Right ventricle myocardium inferior (tissue), 1 donor: ENCODE measurements at regions not wholly inside any gene's neighbourhood (a gene's known extent, or its start where the extent isn't known, plus 50 kb on each side); places are given as distances from the start of the nearest gene placed in this dataset.

ENCODE experiments used
- ATAC-seq: fragments of 200-7000 bp; cut with Tn5 transposase; one replicate; pipeline ENCODE4 v1.9.1; 2020; ENCODE audit warnings: mild to moderate bottlenecking, moderate library complexity
- DNase-seq: peaks from one replicate; pipeline ENCODE4 v3.0.0; 2021; ENCODE audit errors: missing footprints
- intact Hi-C: fragments of 100-400 bp; cut with DNase I; formaldehyde crosslinking; loops from one replicate; pipeline ENCODE4 v1.11.0; 2022
- donor health status: DM: no; HTN: yes; CAD: no; lungs with severe emphysema.

DNA sequence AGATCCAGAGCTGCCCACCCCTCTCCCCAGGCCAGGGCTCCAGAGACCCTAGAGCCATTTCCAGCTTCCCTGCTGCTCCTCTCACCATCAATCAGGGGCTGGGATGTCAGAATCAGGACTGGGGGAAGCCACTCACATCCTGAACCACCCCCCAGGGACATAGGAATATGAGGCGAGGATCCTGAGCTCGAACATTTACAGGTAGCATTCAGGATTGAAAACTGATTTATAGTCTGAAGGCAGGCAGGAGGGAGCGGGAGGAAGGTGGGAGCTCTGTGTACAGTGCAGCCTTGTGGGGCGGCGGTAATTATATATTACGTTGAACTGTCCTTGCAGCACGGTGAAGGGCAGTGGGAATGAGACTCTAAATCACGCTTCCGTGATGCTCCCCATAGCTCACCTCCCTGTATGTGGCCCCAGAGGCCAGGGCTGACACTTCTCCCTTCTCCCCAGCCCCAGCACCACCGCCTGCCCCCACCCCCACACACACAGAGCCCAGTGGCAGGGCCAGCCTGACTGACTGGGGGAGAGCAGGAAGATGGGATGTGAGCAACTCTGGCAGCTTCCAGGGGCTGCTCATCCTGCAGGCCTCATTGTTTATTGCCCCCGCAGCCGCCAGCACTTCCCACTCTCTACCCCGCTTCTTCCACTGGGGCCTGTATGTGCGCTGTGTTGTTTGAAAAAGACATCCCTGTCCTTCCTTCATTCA lies 76.0 kb upstream of the HSPA9 start:
- intact Hi-C loops: no loop called here
- ATAC-seq: no peak
- DNase-seq: no peak

DNA sequence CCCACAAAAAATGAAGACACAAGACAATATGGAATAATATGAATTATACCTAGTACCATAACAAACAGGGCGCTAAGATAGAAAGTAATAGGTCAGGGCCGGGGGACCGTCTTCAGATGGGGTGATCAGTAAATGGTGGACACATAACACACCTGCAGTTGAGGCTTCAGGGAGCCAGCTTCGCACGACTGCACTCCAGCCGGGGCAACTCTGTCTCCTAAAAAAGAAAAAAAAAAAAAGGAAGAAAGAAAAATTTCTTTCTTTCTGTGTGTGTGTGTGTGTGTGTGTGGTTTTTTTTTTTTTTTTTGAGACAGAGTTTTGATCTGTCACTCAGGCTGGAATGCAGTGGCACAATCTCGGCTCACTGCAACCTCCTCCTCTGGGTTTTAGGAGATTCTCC lies 75.0 kb upstream of the HSPA9 start:
- DNase-seq: no peak
- no peak for ATAC-seq
- intact Hi-C loops: no loop called here

DNA sequence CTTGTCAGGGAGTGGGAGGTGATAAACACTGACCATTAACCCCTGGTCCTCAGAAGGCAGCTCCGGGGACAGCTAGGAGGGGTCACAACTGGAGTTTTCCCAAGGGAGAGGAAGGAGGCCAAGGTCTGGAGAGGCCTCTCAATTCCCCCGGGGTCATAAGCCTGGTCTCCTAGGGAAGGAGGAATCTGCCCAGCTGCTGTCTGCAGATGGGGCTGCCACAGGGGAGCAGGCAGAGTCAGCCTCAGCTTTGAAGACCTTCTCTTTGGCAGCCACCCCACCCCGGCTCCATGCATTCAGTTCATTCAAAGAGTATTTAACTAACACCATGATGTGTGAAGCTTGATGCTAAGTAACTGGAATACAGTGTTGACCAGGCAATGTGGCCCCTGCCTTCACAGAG lies 74.6 kb upstream of the HSPA9 start:
- intact Hi-C loops: loop anchor here (10.0 kb wide), 1 partner anchor 175 kb away; no protein-coding TSS in a partner anchor
- ATAC-seq: no peak

DNA sequence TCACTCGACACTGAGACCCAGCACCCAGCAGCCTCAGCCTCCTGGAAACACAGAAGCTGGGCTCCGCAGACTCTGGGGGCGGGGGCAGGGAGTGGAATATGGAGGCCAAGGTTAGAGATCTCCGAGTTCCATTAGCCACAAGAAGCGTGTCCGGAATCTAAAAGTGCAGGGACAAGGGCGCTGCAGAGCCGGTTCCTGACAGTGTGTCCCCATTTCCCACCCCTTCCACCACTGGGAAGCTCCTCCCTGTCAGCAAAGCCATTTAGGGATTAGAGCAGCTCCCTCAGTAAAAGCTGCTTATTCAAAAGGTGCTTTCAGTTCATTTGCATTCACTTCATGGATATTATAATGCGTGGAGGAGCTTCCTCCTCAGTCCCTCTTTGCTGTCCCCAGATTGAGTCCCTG lies 74.1 kb upstream of the HSPA9 start:
- ATAC-seq: no peak
- intact Hi-C loops: loop anchor here (10.0 kb wide), 1 partner anchor 175 kb away; no protein-coding TSS in a partner anchor
- no peak for DNase-seq

More for the DNA sequence above, 74.6 kb upstream of the HSPA9 start:
- no peak for DNase-seq

DNA sequence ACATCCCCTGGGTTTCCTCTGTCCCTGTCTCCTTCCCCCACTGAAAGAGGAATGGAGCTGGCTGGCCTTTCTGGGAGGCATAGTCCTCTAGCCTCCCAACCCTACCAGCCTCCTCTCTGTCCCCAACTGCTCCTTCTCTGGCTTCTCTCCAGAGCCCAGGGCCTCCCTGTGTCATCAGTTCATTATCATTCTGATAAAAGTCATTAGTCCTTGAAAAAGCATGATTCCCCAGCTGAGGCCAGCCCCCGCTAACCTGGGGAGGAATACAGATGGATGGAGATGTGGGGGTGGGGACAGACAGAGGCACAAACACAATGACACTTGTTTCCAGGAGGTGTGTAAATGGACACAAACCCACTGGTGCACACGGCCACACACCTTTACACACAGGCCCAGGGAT lies 73.6 kb upstream of the HSPA9 start:
- DNase-seq (no peak), ATAC-seq (no peak)
- intact Hi-C loops: loop anchor here (10.0 kb wide), 1 partner anchor 176 kb away; no protein-coding TSS in a partner anchor

DNA sequence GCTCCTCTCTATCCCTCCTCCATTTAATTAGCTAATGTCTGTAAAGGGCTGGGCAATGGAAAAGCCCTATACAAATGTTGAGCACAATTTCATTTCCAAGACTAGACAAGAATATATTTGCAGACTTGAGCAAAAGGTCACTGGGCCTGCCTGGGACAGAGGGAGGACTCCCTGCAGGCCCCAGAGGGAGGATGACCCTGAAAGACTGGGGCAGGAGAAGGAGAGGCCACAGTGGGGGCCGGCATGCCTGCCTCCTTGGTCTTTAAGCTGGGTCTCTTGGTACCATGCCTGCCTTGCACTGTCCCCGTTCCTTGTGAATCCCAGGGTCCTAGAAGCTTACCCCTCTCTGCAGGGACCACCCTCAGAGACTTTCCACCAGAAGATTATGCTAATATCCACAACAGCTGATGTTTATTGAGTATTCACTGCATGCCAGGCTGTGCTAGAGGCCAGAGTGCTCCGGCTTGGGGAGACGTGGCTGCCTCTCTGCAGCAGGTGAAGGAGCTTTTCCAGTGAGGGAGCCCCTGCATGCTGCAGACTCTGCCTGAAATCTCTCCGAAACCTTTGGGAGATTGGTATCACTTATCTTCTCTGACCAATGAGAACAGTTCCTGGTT lies 72.7 kb upstream of the HSPA9 start:
- DNase-seq (no peak), ATAC-seq (no peak)
- intact Hi-C loops: loop anchor here (10.0 kb wide), 1 partner anchor 177 kb away; no protein-coding TSS in a partner anchor

DNA sequence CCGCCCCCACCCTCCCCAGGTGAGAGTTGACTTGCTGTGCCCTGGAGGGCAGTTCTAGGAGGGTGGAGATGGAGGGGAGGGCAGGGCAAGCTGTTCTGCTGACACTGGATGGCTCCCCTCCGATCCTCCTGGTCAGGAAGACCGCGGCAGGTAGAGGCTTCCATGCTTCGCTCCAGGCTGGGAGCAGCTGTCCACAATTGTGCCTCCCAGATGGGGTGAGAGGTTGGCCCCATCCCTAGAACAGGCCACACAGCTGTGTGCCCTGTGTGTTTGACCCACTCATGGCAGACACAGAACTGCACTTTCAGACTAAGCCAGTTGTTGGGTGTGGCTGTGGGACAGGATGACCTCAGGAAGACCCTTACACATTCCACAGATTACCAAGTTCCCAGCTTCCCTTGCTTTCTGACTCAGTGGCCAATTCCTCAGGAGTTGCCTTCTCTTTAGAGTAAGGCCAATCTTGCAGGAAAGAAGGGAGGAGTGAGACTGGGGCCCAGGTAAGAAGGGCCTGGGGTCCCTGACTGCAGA lies 72.1 kb upstream of the HSPA9 start:
- intact Hi-C loops: loop anchor here (10.0 kb wide), 1 partner anchor 177 kb away; no protein-coding TSS in a partner anchor
- DNase-seq: no peak
- ATAC-seq: no peak

DNA sequence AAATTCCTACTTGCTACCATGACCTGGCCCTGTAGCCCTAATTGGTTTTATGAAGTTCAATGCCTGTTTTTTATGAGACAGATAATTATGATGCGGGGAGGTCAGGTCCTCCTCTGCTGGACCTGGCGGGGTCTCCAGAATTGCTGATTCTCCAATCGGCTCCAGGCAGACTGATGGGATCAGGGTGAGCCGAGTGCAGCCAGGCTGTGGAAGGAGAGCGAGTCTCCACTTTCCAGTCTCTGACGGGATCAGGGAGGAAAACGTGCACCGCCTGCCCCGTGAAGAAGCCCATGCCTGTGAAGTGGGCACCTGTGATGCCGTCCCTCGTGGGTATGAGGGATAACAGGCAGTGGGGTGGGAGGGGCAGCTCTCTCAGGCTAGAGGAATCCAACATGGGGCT lies 71.5 kb upstream of the HSPA9 start:
- intact Hi-C loops: loop anchor here (10.0 kb wide), 1 partner anchor 178 kb away; no protein-coding TSS in a partner anchor
- DNase-seq (no peak), ATAC-seq (no peak)

DNA sequence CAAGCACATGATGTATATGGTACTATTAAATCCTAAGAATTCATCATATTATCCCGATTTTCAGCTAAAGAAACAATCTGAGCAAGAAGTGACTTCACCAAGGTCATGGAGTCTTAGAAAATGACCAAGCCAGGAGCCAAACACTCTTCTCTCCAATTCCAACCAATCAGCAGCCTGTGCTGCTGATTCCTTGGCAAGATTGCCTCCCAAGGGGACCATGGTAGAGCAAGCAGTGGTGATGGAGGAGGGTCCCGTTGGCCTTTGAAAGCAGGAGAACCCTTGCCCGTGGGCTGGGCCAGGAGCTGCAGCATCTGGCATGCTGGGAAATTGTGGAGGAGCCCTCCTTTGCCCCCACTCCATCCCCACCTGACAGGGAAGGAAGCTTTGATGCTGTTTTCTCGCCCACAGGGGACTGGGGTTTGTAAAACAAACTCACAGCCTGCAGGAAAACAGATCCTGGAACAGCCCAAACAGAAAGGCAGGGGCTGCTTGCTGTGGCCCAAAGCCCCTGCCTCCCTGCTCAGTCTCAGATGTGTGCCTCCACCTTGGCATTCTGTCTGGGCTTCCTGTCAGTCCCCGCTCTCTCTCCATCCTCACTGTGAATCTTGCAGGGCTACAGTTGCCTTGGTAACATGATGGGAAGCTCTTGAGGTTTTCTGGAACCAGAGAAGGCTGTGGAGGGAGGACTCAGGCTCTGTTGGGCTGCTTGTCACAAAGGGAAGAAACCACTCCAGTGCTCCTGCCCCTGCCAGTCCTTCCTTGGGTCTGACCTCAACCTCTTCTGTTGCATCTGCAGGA lies 70.8 kb upstream of the HSPA9 start:
- DNase-seq (no peak), ATAC-seq (no peak)
- intact Hi-C loops: loop anchor here (10.0 kb wide), 1 partner anchor 179 kb away; no protein-coding TSS in a partner anchor

DNA sequence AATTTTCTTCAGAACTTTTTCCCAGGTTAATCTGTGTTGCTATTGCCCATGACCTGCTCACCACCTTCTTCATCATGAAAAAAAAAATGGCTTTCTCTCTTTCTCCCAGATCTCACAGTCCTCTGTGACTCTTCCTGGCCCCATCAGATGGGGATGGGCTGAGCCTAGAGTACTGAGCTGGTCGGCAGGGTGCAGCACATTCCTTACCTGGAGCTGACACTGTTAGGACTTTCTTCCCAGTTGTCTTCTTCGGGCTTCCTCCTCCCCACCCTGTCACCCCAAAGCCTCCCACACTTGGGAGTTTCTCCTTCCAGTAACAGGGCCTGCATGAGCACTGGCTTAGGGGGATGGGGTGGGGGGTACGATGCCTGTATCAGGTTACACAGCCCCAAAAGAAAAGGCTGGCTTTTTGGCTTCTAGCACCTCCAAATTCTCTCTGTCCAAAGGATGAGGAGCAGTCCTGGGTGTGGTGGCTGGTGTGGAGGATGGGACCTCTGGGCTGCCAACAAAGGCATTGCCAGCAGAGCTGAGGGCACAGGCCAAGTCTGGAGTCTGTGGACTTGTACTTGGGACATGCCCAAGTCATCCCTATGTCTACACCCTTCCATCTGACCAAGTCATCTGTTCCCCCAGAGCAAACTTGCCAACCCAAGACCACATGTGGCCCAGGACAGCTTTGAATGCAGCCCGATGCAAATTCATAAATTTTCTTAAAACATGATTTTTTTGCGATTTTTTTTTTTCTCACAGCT lies 68.0 kb upstream of the HSPA9 start:
- intact Hi-C loops: loop anchor here (10.0 kb wide), 1 partner anchor 182 kb away; no protein-coding TSS in a partner anchor
- DNase-seq: no peak

DNA sequence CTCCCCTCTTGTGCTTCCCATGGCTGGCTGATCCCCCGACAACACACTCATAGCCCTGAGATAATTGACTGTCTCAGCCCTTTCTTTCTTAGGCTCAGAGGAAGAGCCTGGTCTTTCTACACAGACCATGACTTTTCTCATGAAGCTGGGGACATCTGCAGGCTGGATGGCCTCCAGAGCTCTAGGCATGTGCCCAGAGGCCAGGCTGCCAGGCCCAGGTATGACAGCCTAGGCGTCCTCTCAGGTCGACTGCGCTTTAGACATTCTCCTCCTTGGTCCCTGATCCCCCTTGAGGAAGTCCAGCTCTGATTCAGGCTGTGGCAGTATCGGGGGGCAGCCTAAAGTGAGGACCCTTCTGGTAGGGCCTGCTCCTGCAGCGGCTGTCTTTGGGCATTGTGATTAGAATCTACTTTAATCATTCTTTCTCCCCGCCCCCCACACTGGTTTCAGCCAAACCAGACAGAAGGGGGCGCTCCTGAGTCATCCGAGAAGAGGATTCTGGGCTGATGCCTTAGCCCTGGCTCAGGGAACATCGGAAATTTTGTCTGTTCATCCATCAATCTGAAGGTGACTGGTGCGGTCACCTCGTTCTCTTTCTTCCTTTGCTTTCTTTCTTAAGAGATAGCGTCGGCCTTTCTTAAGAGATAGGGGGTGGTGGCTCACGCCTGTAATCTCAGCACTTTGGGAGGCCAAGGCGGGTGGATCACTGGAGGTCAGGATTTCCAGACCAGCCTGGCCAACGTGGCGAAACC lies 66.5 kb upstream of the HSPA9 start:
- ATAC-seq: peak; percentile 69
- intact Hi-C loops: loop anchor here (2.0 to 10.0 kb wide), 2 partner anchors 183 to 621 kb away; no protein-coding TSS in a partner anchor

More for the DNA sequence above, 68.0 kb upstream of the HSPA9 start:
- peak; percentile 32 for ATAC-seq

DNA sequence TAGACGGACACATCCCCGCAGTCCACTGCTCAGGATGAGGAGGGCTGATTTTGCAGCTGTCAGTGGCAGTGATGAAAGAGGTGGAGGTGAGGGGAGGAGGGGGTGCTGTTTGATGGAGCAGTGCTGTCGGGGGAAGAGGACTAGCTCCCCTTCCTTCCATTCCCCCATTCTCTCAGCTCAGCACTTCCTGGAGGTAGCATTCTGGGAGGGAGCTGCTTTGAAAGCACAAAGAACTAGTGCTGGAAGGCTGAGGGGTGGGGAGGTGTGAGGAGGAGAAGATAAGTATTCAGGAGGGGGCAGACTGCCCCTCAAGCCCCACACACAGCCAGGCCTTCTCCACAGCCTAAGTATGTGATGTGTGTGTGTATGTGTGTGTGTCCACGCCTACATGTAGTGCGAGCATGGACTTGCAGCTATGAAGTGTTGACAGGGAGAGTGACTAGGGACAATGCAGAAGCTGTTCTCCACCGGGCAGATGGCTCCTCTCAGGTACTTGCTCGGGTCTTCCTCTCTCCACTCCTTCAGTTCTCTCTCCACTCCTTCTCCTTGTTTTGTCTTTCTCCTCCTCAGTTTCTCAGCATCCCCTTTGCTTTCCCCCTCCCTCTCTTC lies 65.5 kb upstream of the HSPA9 start:
- intact Hi-C loops: loop anchor here (2.0 to 10.0 kb wide), 2 partner anchors 184 to 622 kb away; no protein-coding TSS in a partner anchor
- ATAC-seq (no peak), DNase-seq (no peak)

More for the DNA sequence above, 66.5 kb upstream of the HSPA9 start:
- DNase-seq: no peak

DNA sequence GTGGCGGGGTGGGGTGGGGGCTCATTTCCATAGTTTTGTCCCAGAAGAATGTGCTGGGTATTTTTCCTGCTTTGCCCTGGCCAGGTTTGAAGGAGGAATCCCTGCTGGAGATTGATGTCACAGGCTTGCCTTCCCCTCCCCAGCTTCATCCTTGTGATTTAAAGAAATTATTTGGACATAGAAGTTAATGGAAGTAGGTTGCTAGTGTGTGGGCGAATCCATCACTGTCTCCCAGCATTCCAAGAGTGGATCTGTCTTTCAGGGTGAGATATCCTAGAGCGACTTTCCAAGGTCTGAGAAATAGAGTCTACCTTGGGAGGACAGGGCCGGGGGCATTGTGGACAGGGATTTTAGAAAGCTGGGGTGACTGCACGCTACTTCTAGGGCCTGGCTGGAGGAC lies 64.9 kb upstream of the HSPA9 start:
- ATAC-seq (no peak), DNase-seq (no peak)
- intact Hi-C loops: loop anchor here (2.0 to 10.0 kb wide), 2 partner anchors 185 to 623 kb away; no protein-coding TSS in a partner anchor

DNA sequence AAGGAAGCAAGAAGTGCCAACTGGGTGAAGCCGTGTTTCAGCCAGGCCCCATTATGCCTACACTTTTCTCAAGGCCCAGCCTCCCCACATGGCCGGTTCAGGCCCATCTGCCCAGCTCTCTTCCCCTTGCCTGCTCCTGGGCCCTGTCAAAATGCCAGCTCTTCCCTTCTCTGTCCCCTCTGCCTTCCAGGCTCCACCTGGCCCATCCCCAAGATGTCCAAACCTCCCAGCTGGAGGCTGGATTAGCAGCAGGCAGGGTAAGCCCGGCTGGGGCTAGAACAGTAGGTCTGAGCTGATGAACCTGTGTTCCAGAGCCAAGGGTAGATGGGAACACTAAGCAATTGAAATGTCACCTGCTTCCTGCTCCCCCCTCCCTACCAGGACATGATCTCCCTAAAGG lies 64.1 kb upstream of the HSPA9 start:
- intact Hi-C loops: no loop called here
- ATAC-seq: no peak
- no peak for DNase-seq

DNA sequence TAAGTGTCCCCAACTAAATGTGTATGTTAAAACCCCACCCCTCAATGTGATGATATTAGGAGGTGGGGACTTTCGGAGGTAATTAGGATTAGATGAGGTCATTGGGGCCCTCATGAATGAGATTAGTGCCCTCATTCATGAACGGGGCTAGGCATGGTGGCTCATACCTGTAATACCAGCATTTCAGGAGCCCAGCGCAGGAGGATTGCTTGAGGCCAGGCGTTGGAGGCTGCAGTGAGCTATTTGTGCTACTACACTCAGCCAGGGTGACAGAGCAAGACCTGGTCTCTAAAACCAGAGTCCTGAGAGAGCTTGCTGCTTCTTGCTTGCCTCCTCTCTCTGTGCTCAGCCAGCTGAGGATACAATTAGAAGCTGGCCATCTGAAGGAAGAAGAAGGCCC lies 62.1 kb upstream of the HSPA9 start:
- DNase-seq (no peak), ATAC-seq (no peak)
- intact Hi-C loops: no loop called here

DNA sequence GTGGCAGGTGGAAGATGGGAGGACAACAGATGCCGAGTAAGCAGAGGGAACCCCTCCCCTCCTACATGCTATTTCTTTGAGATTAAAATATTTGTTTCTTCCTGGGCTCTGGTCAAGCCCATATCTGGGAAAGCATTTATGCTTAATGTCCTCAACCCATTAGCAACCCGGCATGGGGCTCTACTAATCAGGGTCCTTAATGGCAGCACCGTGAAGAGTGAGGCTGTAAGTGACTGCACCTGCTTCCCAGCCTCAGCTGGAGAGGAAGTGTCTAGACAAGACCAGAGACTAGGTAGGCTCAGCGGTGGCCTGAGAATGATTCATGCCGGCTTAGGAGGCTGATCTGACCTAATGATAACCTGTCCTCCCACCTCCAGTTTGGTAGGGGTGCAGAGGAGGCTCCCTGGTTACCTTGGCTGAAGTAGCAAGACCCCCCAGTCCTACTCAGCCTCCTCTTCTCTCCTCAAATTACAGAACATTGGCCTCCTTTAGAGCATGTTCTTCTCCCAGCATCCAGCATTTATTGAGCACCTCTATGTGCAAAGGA lies 61.3 kb upstream of the HSPA9 start:
- intact Hi-C loops: no loop called here
- DNase-seq (no peak), ATAC-seq (no peak)

DNA sequence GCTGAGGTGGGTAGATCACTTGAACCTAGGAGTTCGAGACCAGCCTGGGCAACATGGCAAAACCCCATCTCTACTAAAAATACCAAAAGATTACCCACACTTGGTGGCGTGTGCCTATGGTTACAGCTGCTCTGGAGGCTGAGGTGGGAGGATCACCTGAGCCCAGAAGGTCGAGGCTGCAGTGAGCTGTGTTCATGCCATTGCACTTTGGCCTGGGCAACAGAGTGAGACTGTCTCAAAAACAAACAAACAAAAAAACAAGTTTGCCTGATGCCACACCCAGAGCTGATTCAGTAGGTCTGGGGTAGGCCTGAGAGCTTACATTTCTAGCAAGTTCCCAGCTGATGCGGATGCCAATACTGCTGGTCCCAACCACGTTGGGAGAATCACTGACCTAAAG lies 60.5 kb upstream of the HSPA9 start:
- intact Hi-C loops: no loop called here
- ATAC-seq: no peak
- no peak for DNase-seq
